ENCODE measurements at regions not wholly inside any gene's neighbourhood (a gene's known extent, or its start where the extent isn't known, plus 50 kb on each side); places are given as distances from the start of the nearest gene placed in this dataset.

GRCh38 chr4:117429506-117429905, 344.1 kb upstream of the TRAM1L1 start:
- no peak for DNase-seq (ENCODE audit: low read depth, low spot score)

GRCh38 chr4:117434424-117434823, 349.0 kb upstream of the TRAM1L1 start:
- DNase-seq (ENCODE audit: low read depth, low spot score) = no peak

DNA sequence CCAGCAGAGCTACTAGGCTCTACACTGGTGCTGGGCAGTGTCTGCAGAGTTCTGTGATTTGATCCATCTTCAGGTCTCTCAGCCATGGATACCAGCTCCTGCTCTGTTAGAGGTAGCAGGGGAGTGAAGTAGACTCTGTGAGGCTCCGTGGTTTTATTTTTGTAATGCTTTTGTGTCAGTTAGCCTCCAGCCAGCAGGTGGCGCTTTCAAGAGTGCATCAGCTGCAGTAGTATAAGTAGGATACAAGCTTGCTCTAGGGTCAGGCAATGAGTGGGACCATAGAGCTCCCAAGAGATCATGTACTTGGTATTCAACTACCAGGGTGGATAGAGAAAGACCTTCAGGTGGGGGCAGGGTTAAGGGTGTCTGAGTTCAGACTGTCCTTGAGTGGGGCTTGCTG, 362.5 kb upstream of the TRAM1L1 start:
- DNase-seq (ENCODE audit: low read depth, low spot score) = no peak

DNA sequence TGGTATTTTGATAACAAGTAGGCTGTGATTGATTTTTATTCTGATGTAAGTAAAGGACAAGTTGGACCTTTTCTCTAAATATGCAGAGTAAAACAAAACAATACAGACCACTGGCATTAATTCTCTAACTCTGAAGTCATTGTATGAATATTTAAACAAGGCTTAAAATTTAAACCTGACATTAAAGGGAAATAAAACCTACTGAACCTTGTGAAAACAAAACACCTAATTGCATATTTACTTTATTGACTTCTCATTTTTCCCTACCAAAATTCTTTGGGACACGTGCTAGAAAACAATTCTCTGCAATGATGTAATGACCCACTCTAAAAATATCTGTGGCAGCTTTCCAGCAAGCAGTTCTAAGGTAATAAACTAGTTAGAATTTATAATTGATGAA, 369.7 kb upstream of the TRAM1L1 start:
- no peak for DNase-seq (ENCODE audit: low read depth, low spot score)

DNA sequence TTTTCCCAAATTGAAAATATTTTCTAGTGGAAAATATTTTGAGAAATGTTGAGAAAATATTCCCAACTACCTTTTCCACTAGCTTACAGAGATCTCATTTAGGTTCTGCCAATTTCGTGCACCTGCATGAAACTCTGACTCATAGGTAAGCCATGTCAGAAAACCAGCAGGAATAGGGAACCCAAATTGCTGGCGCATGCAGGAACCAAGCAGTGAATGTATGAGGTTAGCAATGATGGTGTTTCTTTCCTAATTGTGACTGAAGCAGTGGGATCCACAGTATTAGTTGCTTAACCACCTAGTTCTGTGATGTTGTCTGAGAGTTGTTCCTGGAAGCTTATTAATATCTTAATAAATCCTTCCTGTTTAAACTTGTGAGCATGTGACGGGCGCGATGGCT, 381.0 kb upstream of the TRAM1L1 start:
- no peak for DNase-seq (ENCODE audit: low read depth, low spot score)

DNA sequence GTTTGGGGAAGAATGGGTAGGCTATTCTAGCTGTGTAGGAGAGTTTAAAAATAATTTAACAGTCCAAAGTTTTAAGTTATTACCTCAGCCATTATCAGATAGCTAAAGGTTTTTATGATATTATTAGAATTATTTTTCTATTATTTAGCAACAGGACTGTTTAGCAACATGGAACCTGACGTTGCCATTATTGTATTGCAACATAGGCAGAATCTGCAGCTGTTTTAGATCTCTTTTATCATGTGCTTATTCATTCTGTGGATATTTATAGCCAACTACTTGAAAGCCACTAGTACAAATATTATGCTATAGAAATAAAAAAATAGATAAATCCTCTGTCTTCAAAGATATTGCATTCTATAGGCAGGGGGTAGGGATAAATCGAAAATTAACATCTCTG, 382.0 kb upstream of the TRAM1L1 start:
- DNase-seq (ENCODE audit: low read depth, low spot score) = no peak

DNA sequence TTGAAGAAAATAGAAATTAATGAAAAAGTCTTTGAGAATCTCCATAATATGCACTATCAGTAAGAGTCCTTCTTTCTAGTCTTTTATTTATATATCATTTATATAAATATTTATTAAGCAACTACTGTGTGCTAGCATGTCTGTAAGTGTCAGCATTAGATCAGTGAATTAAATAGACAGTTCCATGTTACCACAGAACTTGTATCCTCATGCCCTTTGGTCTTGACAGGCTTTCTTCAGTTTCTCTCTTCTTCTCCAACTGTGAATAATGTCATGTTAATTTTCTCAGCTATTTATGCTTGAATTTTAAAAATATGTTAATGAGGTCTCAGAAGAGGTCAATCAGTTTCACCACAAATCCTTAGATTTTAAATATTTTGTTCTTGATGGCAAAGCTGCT, 389.6 kb upstream of the TRAM1L1 start:
- no peak for DNase-seq (ENCODE audit: low read depth, low spot score)

DNA sequence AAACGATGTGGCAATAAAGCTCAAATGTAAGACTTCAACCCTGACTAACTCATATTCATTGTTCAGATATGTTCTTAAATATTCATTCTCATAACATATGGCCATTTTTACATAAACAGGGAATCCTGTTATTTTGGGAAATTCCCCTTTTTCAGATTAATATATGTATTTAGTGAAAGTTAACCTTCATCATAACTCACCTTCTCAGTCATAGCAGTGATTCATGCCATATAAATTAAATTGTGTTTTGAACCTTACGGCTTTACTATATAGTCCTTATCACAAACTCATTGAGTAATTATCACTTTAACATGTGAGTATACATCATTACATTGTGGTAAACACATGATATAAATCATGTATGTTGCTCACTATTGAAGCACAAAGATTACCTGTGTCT, 392.5 kb upstream of the TRAM1L1 start:
- DNase-seq (ENCODE audit: low read depth, low spot score) = no peak

DNA sequence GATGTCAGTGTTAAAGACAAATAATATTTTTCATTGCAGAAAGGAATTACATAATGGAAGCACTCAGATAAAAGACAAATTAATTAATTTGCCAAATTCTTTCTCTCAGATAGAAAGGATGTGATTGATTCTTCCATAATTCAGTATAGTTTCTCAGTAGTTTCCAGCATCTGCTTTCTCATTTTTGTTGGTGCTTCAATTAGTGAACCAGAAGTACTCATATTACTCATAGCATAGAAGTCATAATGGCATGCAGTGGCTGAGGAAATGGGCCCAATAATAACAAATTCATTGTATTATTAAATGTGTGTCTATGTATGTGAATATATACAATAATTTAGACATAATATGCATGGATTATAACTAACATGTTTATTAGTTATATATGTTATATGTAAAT, 393.3 kb upstream of the TRAM1L1 start:
- DNase-seq (ENCODE audit: low read depth, low spot score) = no peak

DNA sequence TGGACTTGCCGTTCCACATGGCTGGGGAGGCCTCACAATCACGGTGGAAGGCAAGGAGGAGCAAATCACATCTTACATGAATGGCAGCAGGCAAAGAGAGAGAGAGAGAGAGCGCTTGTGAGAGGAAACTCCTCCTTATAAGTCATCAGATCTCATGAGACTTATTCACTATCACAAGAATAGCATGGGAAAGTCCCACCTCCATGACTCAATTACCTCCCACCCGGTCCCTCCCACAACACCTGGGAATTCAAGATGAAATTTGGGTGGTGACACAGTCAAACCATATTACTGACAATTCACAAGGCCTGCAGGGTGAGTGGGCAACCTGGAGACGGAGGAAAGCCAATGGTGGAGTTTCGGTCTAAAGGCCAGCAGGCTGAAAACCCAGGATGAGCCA, 394.3 kb upstream of the TRAM1L1 start:
- DNase-seq (ENCODE audit: low read depth, low spot score) = no peak

GRCh38 chr4:117481742-117482141, 396.4 kb upstream of the TRAM1L1 start:
- DNase-seq (ENCODE audit: low read depth, low spot score) = no peak

- DNase-seq (ENCODE audit: low read depth, low spot score) = no peak
These were observed 403.3 kb upstream of the TRAM1L1 start for GRCh38 chr4:117488692-117489091.

GRCh38 chr4:117489107-117489506, 403.7 kb upstream of the TRAM1L1 start:
- DNase-seq (ENCODE audit: low read depth, low spot score) = no peak

GRCh38 chr4:117491516-117491915, 406.1 kb upstream of the TRAM1L1 start:
- no peak for DNase-seq (ENCODE audit: low read depth, low spot score)

DNA sequence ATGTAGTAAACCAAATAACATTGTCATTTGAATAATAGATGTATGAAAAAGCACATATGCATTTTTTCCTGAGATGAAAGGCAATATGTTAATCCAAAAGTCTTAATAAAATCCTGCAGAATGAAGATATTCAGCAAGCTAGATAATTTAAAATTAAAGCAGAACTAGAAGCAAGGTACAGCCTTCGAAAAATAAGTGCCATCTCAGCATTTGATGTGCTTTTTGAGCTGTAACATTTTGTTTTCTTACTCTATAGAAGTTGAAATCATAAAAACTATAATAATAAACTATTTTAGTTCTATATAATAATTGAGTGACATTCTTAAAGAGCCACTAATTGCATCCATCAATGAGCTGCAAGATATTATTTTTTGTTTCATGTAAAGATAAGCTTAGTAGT, 410.4 kb upstream of the TRAM1L1 start:
- no peak for DNase-seq (ENCODE audit: low read depth, low spot score)

GRCh38 chr4:117512414-117512813, 427.0 kb upstream of the TRAM1L1 start:
- no peak for DNase-seq (ENCODE audit: low read depth, low spot score)

- no peak for DNase-seq (ENCODE audit: low read depth, low spot score)
These were observed 429.2 kb upstream of the TRAM1L1 start for GRCh38 chr4:117514391-117515175.

- DNase-seq (ENCODE audit: low read depth, low spot score) = no peak
These were observed 430.5 kb upstream of the TRAM1L1 start for GRCh38 chr4:117515921-117516320.

DNA sequence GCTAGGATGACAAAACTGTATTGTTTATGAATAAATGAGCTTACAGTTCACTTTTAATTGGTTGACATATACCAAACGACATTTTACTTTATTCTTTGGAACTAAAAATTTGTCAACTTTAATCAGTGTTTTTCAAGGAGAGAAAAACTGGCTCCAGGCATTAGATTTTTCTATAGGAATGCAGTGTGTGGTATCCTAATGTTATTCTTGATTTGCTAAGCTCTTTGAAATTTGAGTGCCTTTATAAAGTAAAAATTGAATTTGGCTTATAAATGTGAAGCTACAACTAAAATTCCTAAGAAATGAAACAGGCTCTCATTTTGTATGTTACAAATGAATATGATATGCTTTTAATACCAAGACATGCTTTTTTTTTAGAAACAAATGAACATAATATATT, 442.2 kb upstream of the TRAM1L1 start:
- no peak for DNase-seq (ENCODE audit: low read depth, low spot score)

DNA sequence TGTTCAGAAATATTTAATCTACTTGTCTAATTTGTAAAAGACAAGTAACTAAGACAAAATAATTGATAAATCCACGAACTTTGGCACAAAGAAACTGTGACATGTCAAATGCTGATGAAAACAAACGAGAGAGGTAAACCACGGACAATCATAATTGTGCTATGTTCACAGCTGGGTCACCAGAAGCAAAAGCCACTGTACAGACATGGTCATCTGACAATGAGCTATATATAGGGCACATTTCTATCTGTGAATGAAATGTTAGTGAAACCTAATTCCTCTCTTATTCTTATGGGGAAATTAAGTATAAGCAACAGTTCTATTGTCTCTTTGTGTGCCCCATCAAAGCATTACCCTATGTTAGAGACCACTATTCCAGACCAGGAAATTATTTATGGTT, 444.0 kb upstream of the TRAM1L1 start:
- DNase-seq (ENCODE audit: low read depth, low spot score) = no peak

DNA sequence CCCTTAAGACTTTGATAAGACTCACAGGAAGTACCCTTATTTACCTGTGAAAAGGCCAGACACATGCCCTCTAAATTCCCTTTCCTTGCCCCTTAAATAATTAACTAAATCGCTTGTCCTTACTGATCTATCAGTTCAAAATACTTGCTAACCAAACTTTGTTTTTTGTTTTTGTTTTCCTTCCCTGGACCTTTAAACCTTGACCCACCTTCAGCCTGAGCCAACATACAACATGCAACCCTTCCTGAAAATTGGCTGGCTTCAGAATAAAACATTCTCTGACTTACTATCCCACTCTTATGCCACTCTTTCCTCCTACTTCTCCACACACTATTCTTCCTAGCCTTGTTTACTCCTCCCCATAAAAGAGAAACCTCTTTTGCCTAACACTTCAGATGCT, 448.1 kb upstream of the TRAM1L1 start:
- DNase-seq (ENCODE audit: low read depth, low spot score) = no peak

- no peak for DNase-seq (ENCODE audit: low read depth, low spot score)
These were observed 459.7 kb upstream of the TRAM1L1 start for GRCh38 chr4:117545039-117545438.

DNA sequence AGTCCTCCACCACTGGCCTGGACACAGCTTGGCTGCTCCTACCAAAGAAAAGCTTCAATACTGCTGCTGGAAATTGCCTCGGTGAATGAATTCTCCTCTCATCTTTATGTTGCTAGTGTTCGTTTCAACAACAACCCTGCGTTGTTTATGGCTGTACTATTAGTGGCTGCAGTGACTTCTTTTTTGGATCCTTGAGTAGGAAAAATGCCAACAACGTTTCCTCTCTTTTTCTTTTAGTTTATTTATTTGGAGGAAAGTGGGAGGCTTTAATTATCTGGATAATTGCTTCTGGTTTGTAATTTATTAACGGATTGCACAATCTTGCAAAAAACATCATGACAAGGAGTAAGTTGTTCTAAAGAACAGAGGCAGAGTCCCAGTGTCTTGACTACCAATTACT, 464.1 kb upstream of the TRAM1L1 start:
- no peak for DNase-seq (ENCODE audit: low read depth, low spot score)

DNA sequence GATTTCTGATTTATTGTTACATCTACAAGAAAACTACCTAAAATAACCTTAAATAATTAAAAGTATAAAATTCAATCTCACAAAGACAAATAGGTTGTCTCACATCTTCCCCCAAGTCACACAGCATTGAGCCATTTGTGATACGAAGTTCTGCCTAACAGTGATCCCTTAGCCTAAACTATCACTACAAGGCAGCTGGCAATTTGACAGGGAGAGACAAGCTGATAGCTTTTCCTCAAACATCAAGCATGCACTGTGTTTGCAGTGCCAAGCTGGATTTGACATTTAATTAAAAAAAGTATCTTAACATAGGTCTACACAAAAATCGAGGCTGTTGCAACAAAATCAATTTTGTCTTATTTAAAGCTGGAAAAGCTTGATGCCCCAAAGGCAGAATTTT, 464.7 kb upstream of the TRAM1L1 start:
- DNase-seq (ENCODE audit: low read depth, low spot score) = no peak
